Upper lobe of left lung (tissue), 4 donors: ENCODE measurements at regions not wholly inside any gene's neighbourhood (a gene's known extent, or its start where the extent isn't known, plus 50 kb on each side); places are given as distances from the start of the nearest gene placed in this dataset.

ENCODE experiments used
- EP300 ChIP-seq, 4 donors: sonication (generic); formaldehyde crosslinking; IDR thresholded peaks; one replicate each; pipeline ENCODE4 v1.5.1; 2017; ENCODE audit warnings: antibody characterized with exemption in 4 of 4, control low read depth in 2 of 4
- POLR2A ChIP-seq, 4 donors: fragments of 450-650 bp; IDR thresholded peaks; one replicate each; pipeline ENCODE4 v1.5.1; 2016 to 2017; ENCODE audit warnings: antibody characterized with exemption in 4 of 4, mild to moderate bottlenecking in 2 of 4
- TF ChIP-seq, protein P1 (sequence below), 6 experiments: fragments of 450-650 bp in 4 of 6; fragments of 200-600 bp in 2 of 6; sonication (generic) in 2 of 6; IDR thresholded peaks; one replicate each; pipeline ENCODE4 v1.5.1; 2016 to 2019; ENCODE audit warnings: antibody characterized with exemption in 6 of 6

DNA sequence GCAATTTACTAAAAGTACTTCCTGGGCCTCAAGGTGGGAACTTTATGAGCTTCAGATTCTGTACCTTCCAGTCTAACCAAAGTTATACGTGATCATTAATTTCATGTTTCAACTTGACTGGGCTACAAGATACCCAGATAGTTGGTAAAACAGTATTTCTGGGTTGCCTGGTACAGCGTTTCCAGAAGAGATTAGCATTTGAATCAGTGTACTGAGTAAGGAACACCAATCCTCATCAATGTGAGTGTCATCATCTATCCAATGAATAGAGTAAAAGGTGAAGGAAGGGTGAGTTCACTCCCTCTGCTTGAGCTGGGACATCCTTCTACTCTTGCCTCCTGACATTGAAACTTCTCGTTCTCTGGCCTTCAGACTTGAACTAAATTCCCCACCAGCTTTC, 274.5 kb upstream of the ID2 start:
- TF ChIP-seq, protein P1, sequence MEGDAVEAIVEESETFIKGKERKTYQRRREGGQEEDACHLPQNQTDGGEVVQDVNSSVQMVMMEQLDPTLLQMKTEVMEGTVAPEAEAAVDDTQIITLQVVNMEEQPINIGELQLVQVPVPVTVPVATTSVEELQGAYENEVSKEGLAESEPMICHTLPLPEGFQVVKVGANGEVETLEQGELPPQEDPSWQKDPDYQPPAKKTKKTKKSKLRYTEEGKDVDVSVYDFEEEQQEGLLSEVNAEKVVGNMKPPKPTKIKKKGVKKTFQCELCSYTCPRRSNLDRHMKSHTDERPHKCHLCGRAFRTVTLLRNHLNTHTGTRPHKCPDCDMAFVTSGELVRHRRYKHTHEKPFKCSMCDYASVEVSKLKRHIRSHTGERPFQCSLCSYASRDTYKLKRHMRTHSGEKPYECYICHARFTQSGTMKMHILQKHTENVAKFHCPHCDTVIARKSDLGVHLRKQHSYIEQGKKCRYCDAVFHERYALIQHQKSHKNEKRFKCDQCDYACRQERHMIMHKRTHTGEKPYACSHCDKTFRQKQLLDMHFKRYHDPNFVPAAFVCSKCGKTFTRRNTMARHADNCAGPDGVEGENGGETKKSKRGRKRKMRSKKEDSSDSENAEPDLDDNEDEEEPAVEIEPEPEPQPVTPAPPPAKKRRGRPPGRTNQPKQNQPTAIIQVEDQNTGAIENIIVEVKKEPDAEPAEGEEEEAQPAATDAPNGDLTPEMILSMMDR (IDR thresholded peaks at IDR 0.05), result no peak
- TF ChIP-seq EP300 (IDR thresholded peaks at IDR 0.05) (no peak), POLR2A (IDR thresholded peaks at IDR 0.05) (no peak)
